GM19025 (cell line): ENCODE measurements at regions not wholly inside any gene's neighbourhood (a gene's known extent, or its start where the extent isn't known, plus 50 kb on each side); places are given as distances from the start of the nearest gene placed in this dataset.

Experiments
- ATAC-seq: cut with Tn5 transposase; IDR thresholded peaks from one replicate; pipeline ENCODE4 v1.9.1; 2021; ENCODE audit warnings: mild to moderate bottlenecking, low read depth, moderate library complexity; ENCODE audit not compliant: unreplicated experiment

DNA sequence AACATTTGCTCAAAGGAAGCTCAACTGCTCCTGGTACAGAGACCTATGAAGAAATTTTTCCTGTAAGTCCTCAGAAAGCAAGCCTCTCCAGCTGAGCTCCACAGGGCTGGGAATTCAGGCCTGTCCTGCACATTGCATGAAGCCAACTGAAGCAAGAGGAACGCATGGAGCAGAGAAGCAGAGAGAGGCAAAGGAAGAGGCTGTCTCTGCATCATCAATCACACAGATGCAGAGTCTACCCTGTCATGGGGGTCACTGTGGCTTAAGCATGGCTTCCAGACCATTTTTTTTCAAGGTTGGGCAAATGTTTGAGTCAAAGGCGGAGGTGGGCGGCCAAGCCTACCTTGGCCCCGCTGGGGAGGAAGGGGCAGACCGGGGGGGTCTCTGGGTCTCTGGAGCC is 110.3 kb upstream of the MSX1 start:
- ATAC-seq, result no peak

GRCh38 chr4:4746444-4746843 is 113.0 kb upstream of the MSX1 start:
- no peak for ATAC-seq

DNA sequence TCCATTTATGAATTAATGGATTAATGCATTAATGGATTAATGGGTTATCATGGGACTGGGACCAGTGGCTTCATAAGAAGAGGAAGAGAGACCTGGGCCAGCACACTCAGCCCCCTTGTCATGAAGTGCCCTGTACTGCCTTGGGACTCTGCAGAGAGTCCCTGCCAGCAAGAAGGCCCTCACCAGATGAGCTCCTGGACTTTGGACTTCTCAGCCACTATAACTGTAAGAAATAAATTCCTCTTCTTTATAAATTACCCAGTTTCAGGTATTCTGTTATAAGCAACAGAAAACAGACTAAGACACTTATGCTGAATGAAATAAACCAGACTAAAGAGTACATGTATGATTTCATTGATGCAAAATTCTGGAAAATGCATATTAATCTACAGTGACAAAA is 119.4 kb upstream of the MSX1 start:
- ATAC-seq, result no peak

DNA sequence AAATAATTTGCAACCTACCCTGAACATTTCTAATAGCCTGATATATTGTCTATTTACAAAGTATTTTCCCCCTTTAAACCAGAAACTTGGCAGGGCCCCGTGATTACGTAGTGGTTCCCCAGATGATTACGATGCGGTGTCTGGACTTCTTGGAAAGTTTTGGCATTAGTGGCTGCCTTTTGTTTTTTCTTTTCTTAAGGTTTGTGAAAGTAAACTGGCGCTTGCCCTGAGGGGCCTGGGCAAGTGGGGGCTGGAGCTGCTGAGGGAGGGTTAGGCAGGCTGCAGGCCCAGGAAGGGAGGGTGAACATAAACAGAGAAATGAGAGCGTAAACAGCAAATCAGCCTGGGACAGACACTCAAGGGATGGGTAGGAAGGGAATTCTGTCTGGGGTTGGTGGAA is 123.6 kb upstream of the MSX1 start:
- ATAC-seq, result no peak

- ATAC-seq, result no peak
Measured at GRCh38 chr4:4735136-4735750, 124.2 kb upstream of the MSX1 start.

DNA sequence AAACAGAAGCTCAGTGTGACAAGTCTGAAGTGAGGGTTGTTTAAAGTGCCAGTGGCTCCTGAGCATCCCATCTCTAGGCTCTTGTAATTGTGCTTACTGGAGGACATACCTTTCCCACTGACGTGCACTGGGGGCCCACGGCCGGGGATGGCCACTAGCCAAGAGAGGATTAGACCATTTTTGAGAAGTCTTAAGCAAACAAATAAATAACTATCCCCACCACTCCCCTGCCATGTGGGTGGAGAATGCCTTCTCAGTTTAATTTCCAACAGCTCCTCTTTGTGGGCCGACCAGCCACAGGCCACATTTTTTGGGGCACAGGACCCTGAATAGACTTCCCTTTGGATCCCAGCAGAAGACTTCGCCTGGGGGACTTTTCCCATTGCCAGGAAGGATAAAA is 125.0 kb upstream of the MSX1 start:
- no peak for ATAC-seq

DNA sequence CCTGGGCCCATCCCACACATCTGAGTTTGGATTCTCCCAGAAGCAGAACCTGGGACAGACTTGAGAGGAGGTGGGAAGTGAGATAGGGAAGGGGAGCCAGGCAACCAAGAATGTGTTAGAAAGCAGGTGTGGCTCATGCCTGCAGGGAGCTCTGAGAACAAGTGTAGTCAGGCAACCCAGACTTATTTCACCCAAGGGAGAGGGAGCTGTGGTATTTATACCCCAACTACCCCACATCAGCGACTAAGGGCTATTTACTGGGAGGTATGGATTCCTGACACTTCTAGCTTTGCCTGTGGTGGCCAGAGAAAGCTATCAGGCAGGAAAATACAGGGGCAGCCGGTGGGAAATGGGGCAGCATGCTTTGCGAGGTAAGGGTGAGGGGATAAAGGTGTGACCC is 125.8 kb upstream of the MSX1 start:
- no peak for ATAC-seq

GRCh38 chr4:4730249-4730648 is 129.2 kb upstream of the MSX1 start:
- ATAC-seq, result no peak

GRCh38 chr4:4729206-4729605 is 130.3 kb upstream of the MSX1 start:
- ATAC-seq, result no peak

GRCh38 chr4:4727536-4727935 is 131.9 kb upstream of the MSX1 start:
- no peak for ATAC-seq

- ATAC-seq, result no peak
Measured at GRCh38 chr4:4726051-4726450, 133.4 kb upstream of the MSX1 start.

- no peak for ATAC-seq
Measured at GRCh38 chr4:4724321-4724720, 135.1 kb upstream of the MSX1 start.

DNA sequence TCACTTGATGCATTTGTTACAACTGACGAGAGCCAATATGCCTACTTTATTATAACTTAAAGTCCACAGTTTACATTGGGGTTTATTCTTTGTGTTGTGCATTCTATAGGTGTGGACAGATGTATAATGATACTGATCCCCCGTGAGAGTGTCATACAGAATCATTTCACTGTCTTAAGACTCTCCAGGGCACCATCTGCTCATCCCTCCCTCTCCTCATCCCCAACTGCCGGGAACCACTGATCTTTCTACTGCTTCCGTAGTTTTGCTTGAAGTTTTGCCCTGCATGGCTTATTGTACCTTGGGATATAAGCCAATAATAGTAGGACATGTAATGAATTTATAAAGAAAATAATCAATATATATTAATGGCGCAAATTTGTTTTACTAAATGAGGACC is 137.8 kb upstream of the MSX1 start:
- ATAC-seq, result no peak

GRCh38 chr4:4720646-4721045 is 138.8 kb upstream of the MSX1 start:
- no peak for ATAC-seq

- no peak for ATAC-seq
Measured at GRCh38 chr4:4719436-4719835, 140.0 kb upstream of the MSX1 start.

GRCh38 chr4:4717692-4718091 is 141.8 kb upstream of the MSX1 start:
- no peak for ATAC-seq

DNA sequence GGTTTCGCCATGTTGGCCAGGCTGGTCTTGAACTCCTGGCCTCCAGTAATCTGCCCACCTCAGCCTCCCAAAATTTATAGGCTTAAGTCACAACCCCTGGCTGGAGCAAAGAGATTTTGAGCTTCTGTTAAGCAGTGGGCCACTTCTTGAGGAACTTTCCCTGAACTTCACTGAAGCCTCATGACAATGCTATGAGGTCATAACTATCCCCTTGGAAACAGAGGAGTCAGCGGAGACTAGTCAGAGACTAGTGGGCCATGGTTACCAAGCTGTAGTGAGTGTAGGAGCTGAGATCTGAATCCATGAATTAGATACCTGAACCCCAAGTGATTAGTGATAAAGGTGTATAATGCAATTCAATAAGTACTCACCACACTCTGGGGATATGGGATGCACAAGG is 145.1 kb upstream of the MSX1 start:
- ATAC-seq, result no peak

DNA sequence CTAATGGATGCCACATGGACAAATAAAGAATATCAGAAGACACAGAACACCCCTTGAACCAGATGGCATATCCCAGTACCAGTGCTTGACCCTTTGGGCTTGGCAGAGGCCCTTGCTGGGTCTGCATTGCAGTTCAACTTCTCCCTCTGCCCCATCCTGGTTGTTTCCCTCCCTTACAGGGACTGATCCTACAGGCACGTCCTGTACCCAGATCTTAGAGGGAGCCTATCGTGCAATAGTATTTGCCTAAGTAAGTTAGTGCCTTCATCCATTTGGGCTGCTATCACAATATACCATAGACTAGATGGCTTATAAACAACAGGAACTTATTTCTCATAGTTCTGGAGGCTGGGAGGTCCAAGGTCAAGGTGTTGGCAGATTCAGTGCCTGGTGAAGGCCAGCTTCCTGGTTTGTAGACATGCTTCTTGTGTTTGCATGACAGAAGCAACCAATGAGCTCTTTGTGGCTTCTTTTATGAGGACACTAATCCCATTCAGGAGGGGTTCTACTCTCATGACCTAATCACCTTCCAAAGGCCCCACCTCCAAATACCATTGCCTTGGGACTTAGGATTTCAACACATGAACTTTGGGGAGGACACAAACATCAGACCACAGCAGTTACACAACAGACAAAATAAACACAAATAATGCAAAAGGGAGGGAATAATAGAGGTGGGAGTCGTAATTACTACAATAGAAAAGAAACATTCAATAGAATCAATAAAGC is 146.5 kb upstream of the MSX1 start:
- ATAC-seq, result no peak

DNA sequence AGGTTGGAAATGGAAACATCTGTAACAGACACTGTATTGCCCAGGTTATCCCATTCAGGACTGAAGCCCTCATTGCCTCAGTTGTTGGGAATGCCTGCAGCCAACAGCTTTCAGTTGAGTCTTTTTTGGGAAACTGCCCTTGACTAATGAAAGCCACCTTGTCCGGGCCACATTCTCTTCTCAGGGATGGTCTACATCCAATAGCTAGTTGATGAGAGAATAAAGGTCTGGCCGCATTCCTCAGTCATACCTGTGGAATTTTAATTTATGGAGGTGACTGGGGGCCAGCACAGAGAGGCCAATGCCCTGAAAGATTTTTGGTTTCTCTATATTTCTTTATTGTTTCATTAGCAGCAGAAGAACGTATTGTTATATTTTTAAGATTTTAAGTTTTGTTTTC is 147.6 kb upstream of the MSX1 start:
- ATAC-seq, result no peak

DNA sequence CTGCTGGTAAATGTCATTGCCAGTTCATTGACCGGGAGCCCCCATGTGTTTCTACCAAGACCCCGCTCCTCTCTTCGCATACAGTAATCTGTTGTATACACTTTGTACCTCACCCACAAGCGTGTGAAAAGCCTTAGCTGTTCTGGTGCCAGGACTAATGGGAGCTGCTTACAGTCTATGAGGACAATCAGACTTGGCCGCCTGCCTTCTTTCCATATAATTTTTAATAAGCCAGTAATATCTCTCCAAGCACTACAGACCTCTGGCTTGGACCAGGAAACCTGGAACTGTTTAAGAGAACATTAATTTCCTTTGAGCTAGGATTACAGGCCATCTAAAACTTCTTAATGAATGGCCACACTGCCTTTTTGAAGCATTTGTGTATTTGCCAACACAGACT is 149.7 kb upstream of the MSX1 start:
- no peak for ATAC-seq

- ATAC-seq, result no peak
Measured at GRCh38 chr4:4704267-4704666, 155.2 kb upstream of the MSX1 start.

GRCh38 chr4:4697584-4697983 is 155.7 kb upstream of the STX18 start:
- no peak for ATAC-seq

DNA sequence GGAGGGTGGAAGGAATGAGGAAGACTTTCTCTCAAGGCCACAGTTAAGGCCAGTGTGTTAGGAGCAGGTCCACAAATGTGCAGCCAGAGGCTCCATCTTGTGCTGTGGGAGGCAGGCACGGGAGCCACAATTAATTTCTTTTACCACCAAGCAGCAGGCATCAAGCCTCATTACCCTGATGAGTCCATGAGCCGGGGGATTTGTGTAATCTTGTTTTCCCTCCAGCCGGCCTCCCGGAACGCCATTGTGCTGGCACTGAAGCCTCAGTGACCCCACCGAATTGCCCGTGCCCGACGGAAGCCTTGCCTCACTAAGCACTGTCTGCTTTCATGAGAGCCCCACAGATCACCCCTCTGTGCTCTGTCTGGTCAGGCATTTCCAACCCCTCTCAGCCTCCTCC is 154.7 kb upstream of the STX18 start:
- no peak for ATAC-seq
